GM19452 (cell line): ENCODE measurements at regions not wholly inside any gene's neighbourhood (a gene's known extent, or its start where the extent isn't known, plus 50 kb on each side); places are given as distances from the start of the nearest gene placed in this dataset.

Experiments used
- ATAC-seq: cut with Tn5 transposase; IDR thresholded peaks from one replicate; pipeline ENCODE4 v1.9.1; 2021; ENCODE audit not compliant: unreplicated experiment

DNA sequence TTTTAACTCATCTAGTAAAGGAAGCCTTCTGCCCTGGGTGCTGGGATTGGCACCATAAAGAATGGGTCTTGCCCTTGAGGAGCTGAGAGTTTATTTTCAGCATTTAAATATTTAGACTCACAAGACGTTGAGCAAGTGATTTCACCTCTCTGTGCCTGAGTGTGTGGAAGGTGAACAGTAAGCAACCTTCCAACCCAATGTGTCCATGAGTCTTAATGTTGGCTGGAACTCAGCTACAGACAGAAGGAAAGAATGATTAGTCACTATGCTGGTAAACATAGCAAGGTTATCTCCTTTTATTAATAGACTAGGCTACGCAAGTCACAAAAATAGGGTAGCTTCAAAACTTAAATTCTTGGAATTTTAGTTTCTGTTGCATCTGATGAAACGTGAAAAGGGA is 277.4 kb upstream of the GATB start:
- no peak for ATAC-seq

DNA sequence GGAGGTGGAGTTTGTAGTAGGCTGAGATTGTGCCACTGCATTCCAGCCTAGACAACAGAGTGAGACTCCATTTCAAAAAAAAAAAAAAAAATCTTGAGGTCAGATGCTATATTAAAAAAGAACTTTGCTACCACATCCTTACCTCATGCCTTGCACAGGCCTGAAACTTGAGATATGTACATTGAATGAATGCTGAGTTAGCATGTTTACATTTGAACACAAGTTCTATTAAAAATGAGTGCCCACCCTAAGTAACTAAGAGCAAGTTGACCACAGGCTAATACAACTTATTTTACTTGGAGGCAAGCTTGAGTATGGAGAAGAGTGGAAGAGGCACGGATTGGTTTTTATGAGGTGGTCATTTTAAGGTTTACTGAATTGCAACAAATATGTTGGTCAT is 276.6 kb upstream of the GATB start:
- no peak for ATAC-seq

DNA sequence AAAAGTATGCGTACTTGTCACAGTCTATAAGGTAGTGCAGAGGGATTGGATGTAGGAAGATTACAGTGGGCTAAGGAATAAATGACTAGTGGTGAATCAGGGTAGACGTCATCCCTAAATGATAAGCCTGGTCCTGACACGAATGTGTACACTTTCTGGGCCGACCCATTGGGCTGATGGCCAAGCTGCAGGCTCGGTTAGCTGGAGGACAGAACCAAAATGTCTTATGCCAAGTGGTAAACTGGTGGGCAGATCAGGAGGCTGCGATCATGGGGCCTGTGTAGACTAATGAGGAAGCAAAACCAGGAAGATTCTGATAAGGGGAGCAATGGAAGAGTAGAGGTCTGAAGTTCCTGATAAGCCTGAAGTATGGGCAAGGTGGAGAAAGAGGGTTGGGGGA is 272.8 kb upstream of the GATB start:
- no peak for ATAC-seq

GRCh38 chr4:152032722-152033131 is 271.9 kb upstream of the GATB start:
- ATAC-seq, result no peak

GRCh38 chr4:152029631-152030030 is 268.8 kb upstream of the GATB start:
- ATAC-seq, result no peak

DNA sequence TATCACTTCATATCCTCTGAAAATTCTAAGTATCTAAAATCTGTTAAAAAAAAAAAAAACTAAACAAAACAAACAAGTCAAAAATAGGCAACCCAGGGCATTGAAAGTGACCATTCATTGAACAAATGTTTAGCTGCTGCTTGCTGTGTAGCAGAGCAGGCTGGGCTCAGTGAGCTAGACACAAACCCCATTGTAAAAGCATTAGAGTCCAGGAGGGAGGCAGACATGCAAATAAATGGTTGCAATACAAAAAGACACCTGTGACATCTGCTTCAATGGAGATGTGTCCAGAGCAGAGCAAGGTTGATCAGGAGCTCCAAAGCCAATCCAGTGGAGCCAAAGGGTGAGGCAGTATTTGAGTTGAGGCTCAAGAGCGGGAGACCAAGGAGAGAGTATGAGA is 267.3 kb upstream of the GATB start:
- no peak for ATAC-seq

- no peak for ATAC-seq
These were observed 264.1 kb upstream of the GATB start for GRCh38 chr4:152024881-152025280.

DNA sequence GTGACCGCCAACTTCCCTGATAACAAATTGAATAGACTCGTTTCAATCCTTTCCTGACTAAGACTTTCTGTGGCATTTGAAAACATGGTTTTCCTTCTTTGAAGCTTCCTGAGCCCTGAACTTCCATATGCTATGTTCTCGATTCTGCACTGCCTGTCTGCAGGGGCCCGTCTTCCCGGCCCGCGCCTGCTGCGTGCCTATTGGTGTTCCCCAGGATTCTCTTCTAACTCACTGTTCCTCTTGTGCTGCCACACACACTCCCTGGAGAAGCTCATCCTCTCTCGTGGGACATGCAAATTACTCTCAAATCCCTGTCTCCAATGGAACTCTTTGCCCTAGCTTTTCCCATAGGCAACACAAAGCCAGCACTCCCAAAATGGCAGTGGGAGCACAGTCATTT is 262.9 kb upstream of the GATB start:
- ATAC-seq, result no peak

DNA sequence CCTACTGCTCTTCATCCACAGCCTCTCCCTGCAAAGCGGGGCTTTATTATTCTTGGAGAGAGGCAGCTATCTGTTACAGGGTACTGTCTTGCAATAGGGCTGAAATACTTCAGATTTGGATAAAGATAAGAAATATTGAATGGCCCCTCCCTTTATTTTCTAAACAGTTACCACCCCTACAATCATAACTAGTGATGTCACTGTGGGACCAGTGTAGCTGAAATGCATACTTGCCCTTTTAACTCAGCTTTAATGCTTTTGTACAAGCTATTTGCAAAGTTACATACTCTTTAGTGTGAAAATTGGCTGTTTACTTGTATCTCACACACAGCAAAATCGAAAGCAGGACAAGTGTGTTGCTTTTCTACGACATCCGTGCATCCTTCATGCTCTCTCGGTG is 261.7 kb upstream of the GATB start:
- no peak for ATAC-seq

DNA sequence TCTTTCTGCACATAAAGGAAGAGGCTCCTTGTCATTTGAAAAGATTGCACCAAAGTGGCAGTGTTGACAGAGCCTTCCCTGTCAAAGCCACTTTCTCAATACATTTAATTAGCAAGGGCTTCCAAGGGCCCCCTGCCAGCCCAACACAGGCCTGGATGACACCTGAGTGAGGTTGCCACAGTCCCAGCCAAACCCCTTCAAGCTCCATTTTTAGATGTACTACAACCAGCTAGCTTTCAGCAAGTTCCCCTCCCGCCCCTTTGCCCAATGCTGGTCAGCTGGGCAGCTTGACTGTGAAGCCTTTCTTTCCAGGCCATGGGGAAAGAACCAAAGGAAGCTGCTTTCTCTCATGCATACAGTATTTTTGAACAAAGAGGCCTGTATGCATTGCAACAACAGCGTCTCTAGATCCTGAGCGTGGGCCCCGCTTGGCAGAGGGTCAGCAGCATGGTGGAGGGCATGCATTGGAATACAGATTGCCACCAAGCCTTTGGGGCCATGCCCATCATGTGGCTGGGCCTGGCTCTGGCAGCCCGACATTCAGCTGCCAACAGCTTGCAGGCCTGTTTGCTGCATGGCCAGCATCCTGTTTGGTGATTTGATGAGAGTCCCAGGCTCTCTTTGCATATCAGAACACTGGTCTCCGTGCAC is 261.1 kb upstream of the GATB start:
- ATAC-seq, result no peak

DNA sequence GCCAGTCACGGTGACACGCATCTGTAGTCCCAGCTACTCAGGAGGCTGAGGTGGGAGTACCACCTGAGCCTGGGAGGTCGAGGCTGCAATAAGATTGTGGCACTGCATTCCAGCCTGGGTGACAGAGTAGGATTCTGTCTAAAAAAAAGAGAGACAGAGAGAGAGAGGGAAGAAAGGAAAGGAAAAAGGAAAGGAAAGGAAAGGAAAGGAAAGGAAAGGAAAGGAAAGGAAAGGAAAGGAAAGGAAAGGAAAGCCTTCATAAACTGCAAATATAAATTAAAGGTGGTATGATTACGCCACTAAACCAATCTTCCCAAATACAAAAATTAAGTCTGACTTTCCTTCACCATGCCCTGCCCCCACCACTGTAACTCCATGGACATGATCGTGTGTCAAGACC is 259.3 kb upstream of the GATB start:
- ATAC-seq, result no peak

DNA sequence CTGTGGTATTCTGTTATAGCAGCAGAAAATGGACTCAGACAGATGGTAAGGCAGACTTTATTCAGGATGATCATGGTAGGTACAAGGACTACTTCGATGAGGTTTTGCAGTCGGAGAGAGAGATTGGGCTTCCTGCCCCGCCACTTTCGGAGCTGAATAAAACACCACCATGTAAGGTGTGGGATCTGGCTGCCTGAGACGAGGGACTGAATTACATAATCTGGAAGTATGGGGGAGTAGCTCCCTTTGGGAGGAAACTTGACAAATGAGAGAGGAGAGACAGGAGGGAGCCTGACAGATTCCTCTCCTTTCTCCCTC is 255.5 kb upstream of the GATB start:
- no peak for ATAC-seq

- no peak for ATAC-seq
These were observed 254.9 kb upstream of the GATB start for GRCh38 chr4:152015597-152016302.

DNA sequence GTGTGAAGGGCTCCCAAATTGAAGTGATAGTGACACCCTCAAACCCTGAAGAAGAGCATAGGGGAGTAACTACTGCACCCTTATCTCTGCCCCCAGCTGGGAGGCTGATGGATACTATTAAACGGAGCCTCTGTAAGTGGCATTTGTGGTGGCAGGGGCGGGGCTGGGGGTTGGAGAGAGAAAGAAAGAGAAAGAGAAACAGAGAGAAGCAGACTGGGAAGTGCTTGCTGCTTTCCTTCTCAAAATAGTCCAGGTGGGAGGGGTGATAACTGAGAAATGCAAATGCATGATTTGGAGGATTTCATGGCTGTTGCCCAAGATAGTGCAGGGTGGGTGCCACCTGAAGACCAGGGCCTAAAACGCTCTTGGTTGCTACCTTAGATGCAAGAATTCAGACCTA is 253.5 kb upstream of the GATB start:
- ATAC-seq, result peak; percentile 86

GRCh38 chr4:152011469-152011868 is 250.7 kb upstream of the GATB start:
- ATAC-seq, result no peak

DNA sequence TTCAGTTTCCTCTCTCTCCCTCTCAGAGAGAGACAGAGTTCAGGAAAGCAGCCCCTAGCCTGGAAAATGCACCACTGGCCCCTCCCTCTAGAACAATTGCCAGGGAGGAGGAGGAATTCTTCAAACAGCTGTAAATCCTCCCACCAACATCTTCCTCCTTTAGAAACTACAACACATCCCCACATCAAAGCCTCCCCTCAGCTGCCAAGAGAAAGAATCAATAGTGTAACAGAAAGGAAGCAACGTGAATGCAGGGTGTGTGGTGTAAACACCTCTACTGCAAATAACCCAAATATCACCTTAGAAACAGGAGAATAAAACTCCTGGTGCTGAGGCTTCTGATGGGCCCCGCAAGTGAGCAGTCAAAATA is 249.9 kb upstream of the GATB start:
- no peak for ATAC-seq

DNA sequence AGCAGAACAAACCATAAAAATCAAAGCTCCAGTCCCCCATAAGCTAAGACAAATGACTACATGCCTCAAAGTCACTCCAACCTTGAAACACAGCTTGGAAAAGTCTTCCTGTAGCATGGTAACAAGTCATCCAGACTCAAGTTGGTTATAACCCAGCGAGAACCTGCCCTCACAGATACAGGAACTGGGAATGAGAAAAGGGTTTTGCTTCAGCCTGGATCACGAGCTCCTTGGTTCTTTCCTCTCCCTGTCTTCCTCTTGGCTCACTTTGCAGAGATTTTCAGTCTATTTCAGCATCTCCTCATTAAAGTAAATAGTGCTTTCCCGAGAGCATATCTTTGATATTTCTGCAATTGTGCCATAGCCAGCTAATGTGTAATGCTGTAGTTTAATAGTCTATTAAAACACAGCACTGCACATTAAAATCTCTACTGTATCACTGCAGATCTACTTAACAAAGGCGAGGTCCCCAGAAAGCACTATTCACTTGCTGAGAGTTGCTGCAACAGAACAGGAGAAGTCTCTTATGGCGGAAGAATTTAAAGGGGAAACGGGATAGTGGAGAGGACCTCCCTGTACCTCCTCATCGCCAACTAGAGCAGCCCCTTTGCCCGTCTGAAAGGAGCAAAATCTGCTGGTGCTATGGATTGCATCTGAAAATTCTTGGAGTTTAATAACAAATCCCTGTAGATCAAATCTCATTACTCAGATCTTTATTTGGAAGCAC is 249.3 kb upstream of the GATB start:
- ATAC-seq, result no peak

GRCh38 chr4:152009031-152009670 is 248.3 kb upstream of the GATB start:
- ATAC-seq, result no peak

DNA sequence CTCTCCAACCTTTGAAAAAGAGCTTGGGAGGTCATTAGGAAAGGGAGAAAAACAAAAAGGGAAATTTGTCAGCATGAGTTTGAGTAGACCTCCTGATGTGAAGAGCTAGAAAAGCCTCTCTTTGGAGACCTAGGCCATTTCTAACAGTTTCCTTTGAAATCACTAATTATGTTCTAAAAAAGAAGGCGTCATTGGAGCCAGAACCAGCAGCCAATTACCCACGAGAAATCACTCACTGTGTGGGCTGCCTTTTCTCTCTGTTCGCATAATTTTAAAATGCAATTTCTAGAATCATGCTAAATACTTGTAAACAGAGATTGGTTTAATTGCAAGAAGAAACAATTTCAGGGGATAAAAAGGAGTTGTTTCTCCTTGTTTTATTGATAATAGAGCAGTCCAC is 246.3 kb upstream of the GATB start:
- no peak for ATAC-seq

GRCh38 chr4:152004801-152005200 is 244.0 kb upstream of the GATB start:
- ATAC-seq, result no peak

- no peak for ATAC-seq
These were observed 239.7 kb upstream of the GATB start for GRCh38 chr4:152000518-152000917.

GRCh38 chr4:151998723-151999122 is 237.9 kb upstream of the GATB start:
- no peak for ATAC-seq
